Cardiac muscle cell (in vitro differentiated cells and primary cell): ENCODE measurements at regions not wholly inside any gene's neighbourhood (a gene's known extent, or its start where the extent isn't known, plus 50 kb on each side); places are given as distances from the start of the nearest gene placed in this dataset.
"Not testable (repeated sequence)": the region's sequence is repeated elsewhere in the genome, so short reads cannot be mapped to it uniquely, and the experiment has no call there.

Experiments used
- DNase-seq, 2 donors: peaks; one replicate each; pipeline versions ENCODE4 v3.0.0 to v3.0.0-alpha.2; 2010 to 2017; ENCODE audit warnings: low read depth in 1 of 2, low spot score in 1 of 2
- H3K27ac ChIP-seq: fragments of 200-600 bp; sonication (generic); 2 replicates; pipeline ENCODE4 v1.5.1; 2016
- H3K27me3 ChIP-seq: fragments of 200-600 bp; sonication (generic); 2 replicates; pipeline ENCODE4 v1.6.0; 2016; ENCODE audit warnings: control low read depth
- H3K36me3 ChIP-seq: fragments of 200-600 bp; sonication (generic); 2 replicates; pipeline ENCODE4 v1.5.1; 2016; ENCODE audit warnings: control low read depth
- H3K4me1 ChIP-seq: fragments of 200-600 bp; sonication (generic); 2 replicates; pipeline ENCODE4 v1.8.1; 2017; ENCODE audit warnings: low read depth, mild to moderate bottlenecking, mixed run types
- H3K4me3 ChIP-seq: fragments of 200-600 bp; sonication (generic); 2 replicates; pipeline ENCODE4 v1.5.1; 2016; ENCODE audit warnings: mild to moderate bottlenecking
- H3K9me3 ChIP-seq: fragments of 200-600 bp; sonication (generic); 2 replicates; pipeline ENCODE4 v1.5.1; 2017; ENCODE audit warnings: low read depth, mild to moderate bottlenecking, control low read depth
- TF ChIP-seq, protein P1 (sequence below): IDR thresholded peaks from 2 replicates; pipeline ENCODE4 v1.5.1; 2012; ENCODE audit warnings: low read depth, mild to moderate bottlenecking, low read length

DNA sequence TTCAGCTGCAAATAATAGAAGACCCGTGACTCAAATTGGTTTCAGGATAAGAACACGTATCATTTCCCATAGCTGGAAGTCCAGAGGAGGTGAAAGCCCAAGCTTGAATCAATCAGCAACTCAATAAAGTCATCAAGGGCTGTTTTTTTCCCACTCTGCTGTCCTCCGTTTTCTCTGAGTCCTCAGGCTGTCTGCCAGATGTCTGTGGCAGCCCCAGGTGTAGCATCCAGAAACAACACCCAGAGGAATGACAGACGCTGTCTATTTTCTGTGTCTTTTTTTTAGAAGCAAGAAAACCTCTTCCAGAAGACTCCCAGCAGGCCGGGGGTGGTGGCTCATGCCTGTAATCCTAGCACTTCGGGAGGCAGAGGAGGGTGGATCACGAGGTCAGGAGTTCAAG, 204.4 kb downstream of the FAM43A start:
- Histone ChIP-seq H3K36me3 (no peaks in the 10 kb centered on the region), H3K9me3 (no peaks in the 10 kb centered on the region), H3K27me3 (no peaks in the 10 kb centered on the region), H3K4me1 (no peaks in the 10 kb centered on the region), H3K4me3 (no peak overlapping the region), H3K27ac (no peak overlapping the region)
- TF ChIP-seq, protein P1, sequence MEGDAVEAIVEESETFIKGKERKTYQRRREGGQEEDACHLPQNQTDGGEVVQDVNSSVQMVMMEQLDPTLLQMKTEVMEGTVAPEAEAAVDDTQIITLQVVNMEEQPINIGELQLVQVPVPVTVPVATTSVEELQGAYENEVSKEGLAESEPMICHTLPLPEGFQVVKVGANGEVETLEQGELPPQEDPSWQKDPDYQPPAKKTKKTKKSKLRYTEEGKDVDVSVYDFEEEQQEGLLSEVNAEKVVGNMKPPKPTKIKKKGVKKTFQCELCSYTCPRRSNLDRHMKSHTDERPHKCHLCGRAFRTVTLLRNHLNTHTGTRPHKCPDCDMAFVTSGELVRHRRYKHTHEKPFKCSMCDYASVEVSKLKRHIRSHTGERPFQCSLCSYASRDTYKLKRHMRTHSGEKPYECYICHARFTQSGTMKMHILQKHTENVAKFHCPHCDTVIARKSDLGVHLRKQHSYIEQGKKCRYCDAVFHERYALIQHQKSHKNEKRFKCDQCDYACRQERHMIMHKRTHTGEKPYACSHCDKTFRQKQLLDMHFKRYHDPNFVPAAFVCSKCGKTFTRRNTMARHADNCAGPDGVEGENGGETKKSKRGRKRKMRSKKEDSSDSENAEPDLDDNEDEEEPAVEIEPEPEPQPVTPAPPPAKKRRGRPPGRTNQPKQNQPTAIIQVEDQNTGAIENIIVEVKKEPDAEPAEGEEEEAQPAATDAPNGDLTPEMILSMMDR = no peak
- DNase-seq = no peak

DNA sequence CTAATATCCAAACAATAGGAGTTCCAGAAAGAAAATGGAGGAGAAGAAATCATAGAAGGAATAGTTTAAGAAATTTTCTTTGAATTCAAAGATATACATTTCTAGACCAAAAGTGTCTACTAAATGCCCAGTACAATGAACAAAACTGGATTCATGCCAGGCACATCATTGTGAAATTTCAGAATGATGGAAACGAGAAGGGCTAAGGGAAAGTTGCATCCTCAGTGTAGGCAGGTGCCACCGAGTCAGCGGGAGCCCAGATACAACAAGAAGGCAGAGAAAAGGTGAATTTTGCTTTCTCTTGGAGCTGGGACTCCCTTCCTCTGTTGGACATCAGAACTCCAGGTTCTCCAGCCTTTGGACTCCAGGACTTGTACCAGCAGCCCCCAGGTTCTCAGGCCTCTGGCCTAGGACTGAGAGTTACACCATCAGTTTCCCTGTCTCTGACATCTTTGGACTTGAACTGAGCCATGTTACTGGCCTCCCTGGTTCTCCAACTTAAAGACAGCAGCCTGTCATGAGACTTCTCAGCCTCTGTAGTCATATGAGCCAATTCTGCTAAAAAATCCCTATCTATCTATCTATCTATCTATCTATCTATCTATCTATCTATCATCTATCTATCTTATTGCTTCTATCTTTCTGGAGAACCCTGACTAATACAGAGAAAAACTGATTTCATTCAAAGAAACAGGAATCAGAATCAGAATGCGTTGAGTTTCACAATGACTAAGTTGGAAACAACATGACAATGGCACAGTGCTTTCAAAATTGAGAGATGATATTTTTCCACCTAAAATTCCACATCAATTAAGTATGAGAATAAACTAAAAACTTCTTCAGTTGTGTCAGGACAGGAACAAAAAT, 207.7 kb downstream of the FAM43A start:
- DNase-seq = no peak
- Histone ChIP-seq H3K4me1 (no peaks in the 10 kb centered on the region), H3K36me3 (no peaks in the 10 kb centered on the region), H3K4me3 (no peak overlapping the region), H3K27me3 (no peaks in the 10 kb centered on the region), H3K27ac (no peak overlapping the region), H3K9me3 (no peaks in the 10 kb centered on the region)
- TF ChIP-seq, protein P1 = no peak

GRCh38 chr3:194894538-194894937, 208.9 kb downstream of the FAM43A start:
- Histone ChIP-seq H3K27me3 (no peaks in the 10 kb centered on the region), H3K4me1 (no peaks in the 10 kb centered on the region), H3K9me3 (no peaks in the 10 kb centered on the region), H3K27ac (no peak overlapping the region), H3K36me3 (no peaks in the 10 kb centered on the region), H3K4me3 (no peak overlapping the region)
- DNase-seq = no peak
- TF ChIP-seq, protein P1 = no peak

- Histone ChIP-seq H3K4me1 (no peaks in the 10 kb centered on the region), H3K27me3 (no peaks in the 10 kb centered on the region), H3K4me3 (no peak overlapping the region), H3K27ac (no peak overlapping the region), H3K9me3 (no peaks in the 10 kb centered on the region), H3K36me3 (no peaks in the 10 kb centered on the region)
- no peak for DNase-seq
- TF ChIP-seq, protein P1 = no peak
These were observed 215.3 kb downstream of the FAM43A start for GRCh38 chr3:194900854-194901522.

DNA sequence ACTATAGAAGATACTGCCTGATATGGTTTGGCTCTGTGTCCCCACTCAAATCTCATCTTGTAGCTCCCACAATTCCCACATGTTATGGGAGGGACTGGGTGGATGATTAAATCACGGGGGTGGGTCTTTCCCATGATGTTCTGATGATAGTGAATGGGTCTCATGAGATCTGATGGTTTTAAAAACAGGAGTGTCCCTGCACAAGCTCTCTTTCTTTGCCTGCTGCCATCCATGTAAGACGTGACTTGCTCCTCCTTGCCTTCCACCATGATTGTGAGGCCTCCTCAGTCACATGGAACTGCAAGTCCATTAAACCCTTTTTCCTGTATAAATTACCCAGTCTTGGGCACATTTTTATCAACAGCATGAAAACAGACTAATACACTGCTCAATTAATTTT, 217.8 kb downstream of the FAM43A start:
- not testable (repeated sequence) for DNase-seq, H3K36me3 ChIP-seq, H3K4me1 ChIP-seq, H3K4me3 ChIP-seq, H3K27ac ChIP-seq, H3K9me3 ChIP-seq, H3K27me3 ChIP-seq

DNA sequence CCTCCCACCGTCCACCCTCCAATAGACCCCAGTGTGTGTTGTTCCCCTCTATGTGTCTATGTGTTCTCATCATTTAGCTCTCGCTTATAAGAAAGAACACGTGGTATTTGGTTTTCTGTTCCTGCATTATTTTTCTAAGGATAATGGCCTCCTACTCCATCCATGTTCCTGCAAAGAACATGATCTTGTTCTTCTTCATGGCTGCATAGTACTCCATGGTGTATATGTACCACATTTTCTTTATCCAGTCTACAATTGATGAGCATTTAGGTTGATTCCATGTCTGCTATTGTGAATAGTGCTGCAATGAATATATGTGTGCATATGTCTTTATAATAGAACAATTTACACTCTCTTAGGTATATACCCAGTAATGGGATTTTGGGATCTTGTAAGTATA, 219.3 kb downstream of the FAM43A start:
- not testable (repeated sequence) for H3K27ac ChIP-seq, H3K9me3 ChIP-seq, H3K36me3 ChIP-seq, H3K4me1 ChIP-seq, H3K4me3 ChIP-seq, H3K27me3 ChIP-seq, DNase-seq
